ENCODE measurements at regions not wholly inside any gene's neighbourhood (a gene's known extent, or its start where the extent isn't known, plus 50 kb on each side); places are given as distances from the start of the nearest gene placed in this dataset.
"Not testable (repeated sequence)": the region's sequence is repeated elsewhere in the genome, so short reads cannot be mapped to it uniquely, and the experiment has no call there.

DNA sequence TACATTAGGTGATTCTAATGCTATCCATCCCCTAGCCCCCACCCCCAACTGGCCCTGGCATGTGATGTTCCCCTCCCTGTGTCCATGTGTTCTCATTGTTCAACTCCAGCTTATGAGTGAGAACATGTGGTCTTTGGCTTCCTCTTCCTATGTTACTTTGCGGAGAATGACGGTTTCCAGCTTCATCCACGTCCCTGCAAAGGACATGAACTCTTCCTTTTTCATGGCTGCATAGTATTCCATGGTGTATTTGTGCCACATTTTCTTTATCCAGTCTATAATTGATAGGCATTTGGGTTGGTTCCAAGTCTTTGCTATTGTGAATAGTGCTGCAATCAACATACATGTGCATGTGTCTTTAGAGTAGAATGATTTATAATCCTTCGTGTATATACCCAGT lies 200.7 kb downstream of the NAF1 start:
- TF ChIP-seq, protein P1, sequence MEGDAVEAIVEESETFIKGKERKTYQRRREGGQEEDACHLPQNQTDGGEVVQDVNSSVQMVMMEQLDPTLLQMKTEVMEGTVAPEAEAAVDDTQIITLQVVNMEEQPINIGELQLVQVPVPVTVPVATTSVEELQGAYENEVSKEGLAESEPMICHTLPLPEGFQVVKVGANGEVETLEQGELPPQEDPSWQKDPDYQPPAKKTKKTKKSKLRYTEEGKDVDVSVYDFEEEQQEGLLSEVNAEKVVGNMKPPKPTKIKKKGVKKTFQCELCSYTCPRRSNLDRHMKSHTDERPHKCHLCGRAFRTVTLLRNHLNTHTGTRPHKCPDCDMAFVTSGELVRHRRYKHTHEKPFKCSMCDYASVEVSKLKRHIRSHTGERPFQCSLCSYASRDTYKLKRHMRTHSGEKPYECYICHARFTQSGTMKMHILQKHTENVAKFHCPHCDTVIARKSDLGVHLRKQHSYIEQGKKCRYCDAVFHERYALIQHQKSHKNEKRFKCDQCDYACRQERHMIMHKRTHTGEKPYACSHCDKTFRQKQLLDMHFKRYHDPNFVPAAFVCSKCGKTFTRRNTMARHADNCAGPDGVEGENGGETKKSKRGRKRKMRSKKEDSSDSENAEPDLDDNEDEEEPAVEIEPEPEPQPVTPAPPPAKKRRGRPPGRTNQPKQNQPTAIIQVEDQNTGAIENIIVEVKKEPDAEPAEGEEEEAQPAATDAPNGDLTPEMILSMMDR (conservative IDR thresholded peaks at IDR 0.05; ENCODE audit: low read depth in 2 of 2), result not testable (repeated sequence)
- TF ChIP-seq, protein P2, sequence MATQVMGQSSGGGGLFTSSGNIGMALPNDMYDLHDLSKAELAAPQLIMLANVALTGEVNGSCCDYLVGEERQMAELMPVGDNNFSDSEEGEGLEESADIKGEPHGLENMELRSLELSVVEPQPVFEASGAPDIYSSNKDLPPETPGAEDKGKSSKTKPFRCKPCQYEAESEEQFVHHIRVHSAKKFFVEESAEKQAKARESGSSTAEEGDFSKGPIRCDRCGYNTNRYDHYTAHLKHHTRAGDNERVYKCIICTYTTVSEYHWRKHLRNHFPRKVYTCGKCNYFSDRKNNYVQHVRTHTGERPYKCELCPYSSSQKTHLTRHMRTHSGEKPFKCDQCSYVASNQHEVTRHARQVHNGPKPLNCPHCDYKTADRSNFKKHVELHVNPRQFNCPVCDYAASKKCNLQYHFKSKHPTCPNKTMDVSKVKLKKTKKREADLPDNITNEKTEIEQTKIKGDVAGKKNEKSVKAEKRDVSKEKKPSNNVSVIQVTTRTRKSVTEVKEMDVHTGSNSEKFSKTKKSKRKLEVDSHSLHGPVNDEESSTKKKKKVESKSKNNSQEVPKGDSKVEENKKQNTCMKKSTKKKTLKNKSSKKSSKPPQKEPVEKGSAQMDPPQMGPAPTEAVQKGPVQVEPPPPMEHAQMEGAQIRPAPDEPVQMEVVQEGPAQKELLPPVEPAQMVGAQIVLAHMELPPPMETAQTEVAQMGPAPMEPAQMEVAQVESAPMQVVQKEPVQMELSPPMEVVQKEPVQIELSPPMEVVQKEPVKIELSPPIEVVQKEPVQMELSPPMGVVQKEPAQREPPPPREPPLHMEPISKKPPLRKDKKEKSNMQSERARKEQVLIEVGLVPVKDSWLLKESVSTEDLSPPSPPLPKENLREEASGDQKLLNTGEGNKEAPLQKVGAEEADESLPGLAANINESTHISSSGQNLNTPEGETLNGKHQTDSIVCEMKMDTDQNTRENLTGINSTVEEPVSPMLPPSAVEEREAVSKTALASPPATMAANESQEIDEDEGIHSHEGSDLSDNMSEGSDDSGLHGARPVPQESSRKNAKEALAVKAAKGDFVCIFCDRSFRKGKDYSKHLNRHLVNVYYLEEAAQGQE (IDR thresholded peaks at IDR 0.05; ENCODE audit: unreplicated experiment), result not testable (repeated sequence)
- TF ChIP-seq EZH2phosphoT487 (IDR thresholded peaks at IDR 0.05; ENCODE audit: unreplicated experiment); POLR2AphosphoS5 (IDR thresholded peaks at IDR 0.05; ENCODE audit: low read depth): not testable (repeated sequence)
